Stomach (tissue), 8 donors: ENCODE measurements at regions not wholly inside any gene's neighbourhood (a gene's known extent, or its start where the extent isn't known, plus 50 kb on each side); places are given as distances from the start of the nearest gene placed in this dataset.

Experiments
- DNase-seq, 2 donors: peaks; one replicate each; pipeline versions ENCODE4 v3.0.0 to v3.0.0-alpha.2; 2013 to 2019
- H3K27ac ChIP-seq, 5 donors: fragments of 200-600 bp in 4 of 5; sonication (generic) in 4 of 5; one replicate each; pipeline ENCODE4 v1.5.1; 2013 to 2019; ENCODE audit warnings: mild to moderate bottlenecking in 1 of 5, moderate library complexity in 1 of 5
- H3K27me3 ChIP-seq, 3 donors: fragments of 200-600 bp; sonication (generic); one replicate each; pipeline ENCODE4 v1.5.1; 2017 to 2019; ENCODE audit warnings: mixed run types in 1 of 3
- H3K36me3 ChIP-seq, 4 donors: fragments of 200-600 bp; sonication (generic); 1 replicate in 3 of 4; 2 replicates in 1 of 4; pipeline ENCODE4 v1.5.1; 2016 to 2019
- H3K4me1 ChIP-seq, 4 donors: fragments of 200-600 bp; sonication (generic); one replicate each; pipeline ENCODE4 v1.5.1; 2016 to 2019
- H3K4me3 ChIP-seq, 4 donors: fragments of 200-600 bp; sonication (generic) in 3 of 4; one replicate each; pipeline ENCODE4 v1.5.1; 2016 to 2019; ENCODE audit warnings: mild to moderate bottlenecking in 1 of 4
- H3K9me3 ChIP-seq, 4 donors: fragments of 200-600 bp; sonication (generic); one replicate each; pipeline ENCODE4 v1.5.1; 2016 to 2019
- CTCF ChIP-seq, 7 experiments: fragments of 450-650 bp in 4 of 7; fragments of 200-600 bp in 3 of 7; sonication (generic) in 3 of 7; IDR thresholded peaks; one replicate each; pipeline ENCODE4 v1.5.1; 2016 to 2019; ENCODE audit warnings: antibody characterized with exemption in 7 of 7, control low read depth in 2 of 7, mild to moderate bottlenecking in 1 of 7
- EP300 ChIP-seq: sonication (generic); formaldehyde crosslinking; IDR thresholded peaks from one replicate; pipeline ENCODE4 v1.6.1; 2017; ENCODE audit warnings: antibody characterized with exemption
- POLR2A ChIP-seq, 4 donors: fragments of 450-650 bp; IDR thresholded peaks; one replicate each; pipeline ENCODE4 v1.6.1; 2016; ENCODE audit warnings: antibody characterized with exemption in 4 of 4, control low read depth in 2 of 4, mild to moderate bottlenecking in 1 of 4, moderate library complexity in 1 of 4
- POLR2AphosphoS5 ChIP-seq, 3 donors: sonication (generic); formaldehyde crosslinking; IDR thresholded peaks; one replicate each; pipeline ENCODE4 v1.6.1; 2016; ENCODE audit warnings: antibody characterized with exemption in 3 of 3
- WGBS, 5 donors: extraction: QIAGEN DNeasy Blood & Tissue Kit in 3 of 5; methylation state at CpG; one replicate each; pipeline versions ENCODE4 v1.1.5 to v1.1.7; 2013 to 2018; 5-methylcytosine and 5-hydroxymethylcytosine counted together
- intact Hi-C: fragments of 100-400 bp; cut with DNase I; formaldehyde crosslinking; loops from one replicate; pipeline ENCODE4 v1.15.1; 2023; ENCODE audit warnings: low total_unique reads
- donor health status: healthy with polysubstance abuse.
- donor health status: Bipolar disorder and iron deficiency.
- donor health status: healthy.

- no peak overlapping the region for H3K4me3 ChIP-seq
- intact Hi-C loops = no loop called here
- WGBS, 5 donors = 75 to 87% (median 83%) methylated on average over 5 of the region's 5 CpGs
- peak overlapping the region in 4 of 5 donors; percentile 21 to 84 (median 75) for H3K27ac ChIP-seq
- H3K9me3 ChIP-seq = no peaks in the 10 kb centered on the region
- H3K4me1 ChIP-seq = peaks cover 0 to 41% (median 0%) of the 10 kb centered on the region in 4 donors
- TF ChIP-seq POLR2A (IDR thresholded peaks at IDR 0.05) (no peak), POLR2AphosphoS5 (IDR thresholded peaks at IDR 0.05) (no peak), CTCF (IDR thresholded peaks at IDR 0.05) (no peak), EP300 (no peak)
- no peaks in the 10 kb centered on the region for H3K36me3 ChIP-seq
- no peak for DNase-seq
- H3K27me3 ChIP-seq = peaks cover 0 to 16% (median 5%) of the 10 kb centered on the region in 3 donors
Observed at GRCh38 chr1:25023826-25024225, 93.8 kb upstream of the RUNX3 start.

- intact Hi-C loops = no loop called here
- H3K27ac ChIP-seq = peak overlapping the region; percentile 60 to 84 (median 69)
- WGBS, 5 donors = 57 to 78% (median 76%) methylated on average over 6 of the region's 6 CpGs
Observed at GRCh38 chr1:25023190-25023578, 93.1 kb upstream of the RUNX3 start.

GRCh38 chr1:25022361-25023189 lies 92.5 kb upstream of the RUNX3 start:
- Histone ChIP-seq H3K36me3 (no peaks in the 10 kb centered on the region), H3K4me3 (no peak overlapping the region), H3K9me3 (no peaks in the 10 kb centered on the region), H3K27ac (peak overlapping the region; percentile 68 to 84 (median 79)), H3K4me1 (peaks cover 0 to 32% (median 0%) of the 10 kb centered on the region in 4 donors), H3K27me3 (peaks cover 0 to 26% (median 2%) of the 10 kb centered on the region in 3 donors)
- peak; percentile 74 to 87 for DNase-seq
- whole genome bisulfite sequencing, 5 donors = 24 to 39% (median 33%) methylated on average over 13 to 20 of the region's 20 CpGs
- intact Hi-C loops = no loop called here
- TF ChIP-seq POLR2AphosphoS5 (IDR thresholded peaks at IDR 0.05) = peak in 1 of 3 donors; percentile 14
- TF ChIP-seq EP300 = no peak
- TF ChIP-seq POLR2A (IDR thresholded peaks at IDR 0.05) = no peak

More at GRCh38 chr1:25023190-25023578, 93.1 kb upstream of the RUNX3 start:
- peaks cover 0 to 20% (median 5%) of the 10 kb centered on the region in 3 donors for H3K27me3 ChIP-seq
- TF ChIP-seq POLR2AphosphoS5 (IDR thresholded peaks at IDR 0.05) (no peak), EP300 (no peak), POLR2A (IDR thresholded peaks at IDR 0.05) (no peak), CTCF (IDR thresholded peaks at IDR 0.05) (no peak)
- H3K9me3 ChIP-seq = no peaks in the 10 kb centered on the region
- DNase-seq = no peak
- peaks cover 0 to 35% (median 0%) of the 10 kb centered on the region in 4 donors for H3K4me1 ChIP-seq
- no peaks in the 10 kb centered on the region for H3K36me3 ChIP-seq
- H3K4me3 ChIP-seq = no peak overlapping the region

- DNase-seq = no peak
- intact Hi-C loops = no loop called here
- H3K36me3 ChIP-seq = no peaks in the 10 kb centered on the region
- H3K9me3 ChIP-seq = no peaks in the 10 kb centered on the region
- H3K4me3 ChIP-seq = no peak overlapping the region
- H3K27ac ChIP-seq = peak overlapping the region; percentile 44 to 84 (median 69)
- H3K27me3 ChIP-seq = peaks cover 0 to 35% (median 0%) of the 10 kb centered on the region in 3 donors
- TF ChIP-seq CTCF (IDR thresholded peaks at IDR 0.05) (no peak), POLR2AphosphoS5 (IDR thresholded peaks at IDR 0.05) (no peak), POLR2A (IDR thresholded peaks at IDR 0.05) (no peak), EP300 (no peak)
- WGBS, 5 donors = 76 to 84% (median 79%) methylated on average over 9 of the region's 9 CpGs
- peaks cover 0 to 27% (median 0%) of the 10 kb centered on the region in 4 donors for H3K4me1 ChIP-seq
Observed at GRCh38 chr1:25021591-25022215, 91.6 kb upstream of the RUNX3 start.
